ENCODE measurements at regions not wholly inside any gene's neighbourhood (a gene's known extent, or its start where the extent isn't known, plus 50 kb on each side); places are given as distances from the start of the nearest gene placed in this dataset.

- Mint-ChIP-seq H3K27ac (no peak overlapping the region), H3K9me3 (peaks cover 23% of the 10 kb centered on the region), H3K4me1 (no peaks in the 10 kb centered on the region), H3K4me3 (no peak overlapping the region), H3K36me3 (ENCODE audit: low read depth) (peaks cover 5% of the 10 kb centered on the region; the same call in 2 of the 3 replicates), H3K27me3 (ENCODE audit: insufficient read depth, low read depth, poor library complexity) (no peaks in the 10 kb centered on the region)
- TF ChIP-seq JUNB (IDR thresholded peaks at IDR 0.05; ENCODE audit: unreplicated experiment) = no peak
- TF ChIP-seq ZNF331 (CRISPR knock-in tag; IDR thresholded peaks at IDR 0.05; ENCODE audit: low read depth) = no peak
- TF ChIP-seq EZH2phosphoT487 (IDR thresholded peaks at IDR 0.05; ENCODE audit: unreplicated experiment) = no peak
- no peak for TF ChIP-seq ZNF114 (CRISPR knock-in tag; IDR thresholded peaks at IDR 0.05)
- no peaks in the 10 kb centered on the region for H3K4me1 ChIP-seq (ENCODE audit: insufficient read depth)
- DNase-seq (ENCODE audit: low spot score) = no peak
- no peaks in the 10 kb centered on the region for H3K27me3 ChIP-seq (ENCODE audit: insufficient read depth)
- ATAC-seq = no peak
- no peak overlapping the region for H3K4me3 ChIP-seq
- no peaks in the 10 kb centered on the region; the same call in 1 of the 2 replicates for H3K9me2 ChIP-seq (ENCODE audit: insufficient read depth)
- H3K27ac ChIP-seq (ENCODE audit: low read depth) = no peak overlapping the region
- no peaks in the 10 kb centered on the region for H3F3A ChIP-seq (replicated peaks; ENCODE audit: low read depth)
- H4K20me1 ChIP-seq (replicated peaks; ENCODE audit: insufficient read depth) = no peaks in the 10 kb centered on the region
- H3K4me2 ChIP-seq = no peak overlapping the region
- H3K36me3 ChIP-seq (ENCODE audit: insufficient read depth) = no peaks in the 10 kb centered on the region
- no peaks in the 10 kb centered on the region for H3K79me2 ChIP-seq (replicated peaks; ENCODE audit: insufficient read depth)
- H2AFZ ChIP-seq = no peak overlapping the region
Observed at GRCh38 chr9:1591310-1591709, 423.8 kb upstream of the SMARCA2 start.

GRCh38 chr9:1598270-1598669, 416.9 kb upstream of the SMARCA2 start:
- no peaks in the 10 kb centered on the region for H3K27me3 ChIP-seq (ENCODE audit: insufficient read depth)
- no peaks in the 10 kb centered on the region for H3K4me1 Mint-ChIP-seq
- no peak for ATAC-seq
- TF ChIP-seq NANOG (IDR thresholded peaks at IDR 0.05; ENCODE audit: borderline replicate concordance) (no peak), ZNF331 (CRISPR knock-in tag; IDR thresholded peaks at IDR 0.05; ENCODE audit: low read depth) (no peak), ZNF114 (CRISPR knock-in tag; IDR thresholded peaks at IDR 0.05) (no peak), REST (IDR thresholded peaks at IDR 0.05; ENCODE audit: unreplicated experiment) (no peak), EZH2 (IDR thresholded peaks at IDR 0.05; ENCODE audit: low read depth, unreplicated experiment) (no peak), POLR2AphosphoS5 (IDR thresholded peaks at IDR 0.05; ENCODE audit: low read depth) (no peak), CREB1 (CRISPR knock-in tag; IDR thresholded peaks at IDR 0.05; ENCODE audit: low read depth) (no peak), ZNF462 (CRISPR knock-in tag; IDR thresholded peaks at IDR 0.05) (no peak), EZH2phosphoT487 (IDR thresholded peaks at IDR 0.05; ENCODE audit: unreplicated experiment) (no peak), ETS1 (IDR thresholded peaks at IDR 0.05) (no peak), STAT1 (IDR thresholded peaks at IDR 0.05; ENCODE audit: unreplicated experiment) (no peak), JUNB (IDR thresholded peaks at IDR 0.05; ENCODE audit: unreplicated experiment) (no peak)

More at GRCh38 chr9:1598270-1598669, 416.9 kb upstream of the SMARCA2 start:
- no peaks in the 10 kb centered on the region for H3K27me3 Mint-ChIP-seq (ENCODE audit: insufficient read depth, low read depth, poor library complexity)
- no peaks in the 10 kb centered on the region for H4K20me1 ChIP-seq (replicated peaks; ENCODE audit: insufficient read depth)
- no peak overlapping the region for H3K4me3 ChIP-seq
- no peak overlapping the region for H2AFZ ChIP-seq
- H3F3A ChIP-seq (replicated peaks; ENCODE audit: low read depth) = no peaks in the 10 kb centered on the region
- H3K4me2 ChIP-seq = no peak overlapping the region
- H3K27ac ChIP-seq (ENCODE audit: low read depth) = no peak overlapping the region
- no peak overlapping the region for H3K27ac Mint-ChIP-seq
- no peaks in the 10 kb centered on the region for H3K79me2 ChIP-seq (replicated peaks; ENCODE audit: insufficient read depth)
- H3K36me3 Mint-ChIP-seq (ENCODE audit: low read depth) = no peaks in the 10 kb centered on the region
- H3K4me3 Mint-ChIP-seq = no peak overlapping the region
- no peaks in the 10 kb centered on the region for H3K36me3 ChIP-seq (ENCODE audit: insufficient read depth)
- no peaks in the 10 kb centered on the region for H3K9me2 ChIP-seq (ENCODE audit: insufficient read depth)
- H3K9me3 Mint-ChIP-seq = no peaks in the 10 kb centered on the region
- H3K4me1 ChIP-seq (ENCODE audit: insufficient read depth) = no peaks in the 10 kb centered on the region
- no peak for DNase-seq (ENCODE audit: low spot score)

Data from GM23338 (cell line).